ENCODE measurements at regions not wholly inside any gene's neighbourhood (a gene's known extent, or its start where the extent isn't known, plus 50 kb on each side); places are given as distances from the start of the nearest gene placed in this dataset.

GRCh38 chr18:6564950-6565814, 150.5 kb upstream of the L3MBTL4 start:
- intact Hi-C loops (cut with DNase I), result no loop called here

DNA sequence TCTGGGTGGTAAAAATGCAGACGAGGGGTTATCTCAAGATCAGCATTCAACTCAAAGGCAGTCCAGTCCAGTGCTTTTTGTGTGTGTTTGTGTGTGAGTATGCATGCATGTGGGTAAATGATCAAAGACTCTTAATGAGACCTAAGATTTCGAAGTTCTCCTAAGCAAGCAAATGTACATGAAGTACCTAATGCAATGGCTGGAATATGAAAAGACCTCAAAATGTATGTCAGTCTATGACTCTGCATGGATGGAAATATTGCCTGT, 151.0 kb upstream of the L3MBTL4 start:
- DNase-seq, result no peak
- H3K27me3 ChIP-seq, result no peaks in the 10 kb centered on the region
- intact Hi-C loops (cut with DNase I), result no loop called here
- H3K4me3 ChIP-seq, result no peak overlapping the region
- H3K36me3 ChIP-seq (replicated peaks in 1 of 2; ENCODE audit: insufficient read depth in 1 of 2, low read depth in 2 of 2), result no peaks in the 10 kb centered on the region
- WGBS, 2 donors, result 66 to 70% methylated on average over 2 of the region's 2 CpGs
- TF ChIP-seq POLR2A (IDR thresholded peaks at IDR 0.05), result no peak
- TF ChIP-seq, protein P1, sequence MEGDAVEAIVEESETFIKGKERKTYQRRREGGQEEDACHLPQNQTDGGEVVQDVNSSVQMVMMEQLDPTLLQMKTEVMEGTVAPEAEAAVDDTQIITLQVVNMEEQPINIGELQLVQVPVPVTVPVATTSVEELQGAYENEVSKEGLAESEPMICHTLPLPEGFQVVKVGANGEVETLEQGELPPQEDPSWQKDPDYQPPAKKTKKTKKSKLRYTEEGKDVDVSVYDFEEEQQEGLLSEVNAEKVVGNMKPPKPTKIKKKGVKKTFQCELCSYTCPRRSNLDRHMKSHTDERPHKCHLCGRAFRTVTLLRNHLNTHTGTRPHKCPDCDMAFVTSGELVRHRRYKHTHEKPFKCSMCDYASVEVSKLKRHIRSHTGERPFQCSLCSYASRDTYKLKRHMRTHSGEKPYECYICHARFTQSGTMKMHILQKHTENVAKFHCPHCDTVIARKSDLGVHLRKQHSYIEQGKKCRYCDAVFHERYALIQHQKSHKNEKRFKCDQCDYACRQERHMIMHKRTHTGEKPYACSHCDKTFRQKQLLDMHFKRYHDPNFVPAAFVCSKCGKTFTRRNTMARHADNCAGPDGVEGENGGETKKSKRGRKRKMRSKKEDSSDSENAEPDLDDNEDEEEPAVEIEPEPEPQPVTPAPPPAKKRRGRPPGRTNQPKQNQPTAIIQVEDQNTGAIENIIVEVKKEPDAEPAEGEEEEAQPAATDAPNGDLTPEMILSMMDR (IDR thresholded peaks at IDR 0.05), result no peak
- ATAC-seq, result no peak
- H3K27ac ChIP-seq, result no peak overlapping the region
- peaks cover 22% of the 10 kb centered on the region for H3K4me1 ChIP-seq
- no peaks in the 10 kb centered on the region for H3K9me3 ChIP-seq

More at GRCh38 chr18:6564950-6565814, 150.5 kb upstream of the L3MBTL4 start:
- Histone ChIP-seq H3K4me1 (peaks cover 22% of the 10 kb centered on the region), H3K9me3 (no peaks in the 10 kb centered on the region), H3K4me3 (no peak overlapping the region), H3K27me3 (no peaks in the 10 kb centered on the region), H3K27ac (no peak overlapping the region), H3K36me3 (replicated peaks in 1 of 2; ENCODE audit: insufficient read depth in 1 of 2, low read depth in 2 of 2) (no peaks in the 10 kb centered on the region)
- DNase-seq (no peak), ATAC-seq (no peak)
- WGBS, 2 donors, result 84 to 85% methylated on average over 4 of the region's 4 CpGs
- TF ChIP-seq, protein P1 (IDR thresholded peaks at IDR 0.05), result no peak
- TF ChIP-seq POLR2A (IDR thresholded peaks at IDR 0.05), result no peak

- Histone ChIP-seq H3K27me3 (no peaks in the 10 kb centered on the region), H3K27ac (no peak overlapping the region), H3K9me3 (no peaks in the 10 kb centered on the region), H3K4me1 (peaks cover 16% of the 10 kb centered on the region), H3K36me3 (replicated peaks in 1 of 2; ENCODE audit: insufficient read depth in 1 of 2, low read depth in 2 of 2) (no peaks in the 10 kb centered on the region), H3K4me3 (no peak overlapping the region)
- ATAC-seq (no peak), DNase-seq (no peak)
- TF ChIP-seq POLR2A (IDR thresholded peaks at IDR 0.05), result no peak
- TF ChIP-seq, protein P1 (IDR thresholded peaks at IDR 0.05), result no peak
- intact Hi-C loops (cut with DNase I), result no loop called here
- WGBS, 2 donors, result 59 to 69% methylated on average over 3 of the region's 3 CpGs
Observed at GRCh38 chr18:6566338-6566911, 151.7 kb upstream of the L3MBTL4 start.

GRCh38 chr18:6569813-6570212, 155.1 kb upstream of the L3MBTL4 start:
- Histone ChIP-seq H3K27me3 (no peaks in the 10 kb centered on the region), H3K36me3 (replicated peaks in 1 of 2; ENCODE audit: insufficient read depth in 1 of 2, low read depth in 2 of 2) (no peaks in the 10 kb centered on the region), H3K4me1 (peaks cover 3% of the 10 kb centered on the region), H3K9me3 (no peaks in the 10 kb centered on the region), H3K27ac (no peak overlapping the region), H3K4me3 (no peak overlapping the region)
- ATAC-seq (no peak), DNase-seq (no peak)
- TF ChIP-seq, protein P1 (IDR thresholded peaks at IDR 0.05), result no peak
- TF ChIP-seq POLR2A (IDR thresholded peaks at IDR 0.05), result no peak
- 52 to 73% methylated on average over 2 of the region's 2 CpGs for WGBS, 2 donors
- intact Hi-C loops (cut with DNase I), result no loop called here
